22Rv1 (cell line): ENCODE measurements at regions not wholly inside any gene's neighbourhood (a gene's known extent, or its start where the extent isn't known, plus 50 kb on each side); places are given as distances from the start of the nearest gene placed in this dataset.

ENCODE experiments used
- ZFX ChIP-seq: fragments of 450-650 bp; IDR thresholded peaks from 2 replicates; pipeline ENCODE4 v1.6.1; 2017; ENCODE audit warnings: antibody characterized with exemption, borderline replicate concordance
- TF ChIP-seq, protein P1 (sequence below): fragments of 450-650 bp; IDR thresholded peaks from 2 replicates; pipeline ENCODE4 v1.5.1; 2017; ENCODE audit warnings: mild to moderate bottlenecking

DNA sequence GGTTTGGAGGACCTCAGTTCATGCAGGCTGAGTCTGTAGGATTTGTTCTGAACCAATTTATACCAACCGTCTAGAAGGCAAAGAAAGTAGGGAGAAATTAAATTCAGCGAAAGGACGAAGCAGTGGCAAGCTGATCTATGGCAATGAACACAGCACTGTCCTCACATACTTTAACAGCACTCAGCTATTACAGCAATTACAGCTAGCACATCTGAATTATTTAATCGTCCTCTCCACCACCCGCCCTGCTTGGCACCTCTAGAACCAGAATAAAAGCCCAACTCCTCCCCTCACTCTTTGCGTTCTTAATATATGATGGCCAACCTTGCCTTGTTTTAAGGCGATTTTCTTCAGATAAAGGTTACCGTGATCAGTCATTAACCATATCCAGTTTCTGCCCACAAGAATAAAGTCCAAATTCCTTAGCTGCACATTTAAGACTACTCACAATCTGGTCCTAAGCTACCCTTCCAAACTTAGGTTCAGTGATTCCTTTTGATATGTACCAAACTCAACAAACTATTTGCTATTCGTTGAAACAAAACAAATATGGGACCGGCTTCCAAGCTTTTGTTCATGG, 169.4 kb upstream of the ESRRG start:
- TF ChIP-seq, protein P1, sequence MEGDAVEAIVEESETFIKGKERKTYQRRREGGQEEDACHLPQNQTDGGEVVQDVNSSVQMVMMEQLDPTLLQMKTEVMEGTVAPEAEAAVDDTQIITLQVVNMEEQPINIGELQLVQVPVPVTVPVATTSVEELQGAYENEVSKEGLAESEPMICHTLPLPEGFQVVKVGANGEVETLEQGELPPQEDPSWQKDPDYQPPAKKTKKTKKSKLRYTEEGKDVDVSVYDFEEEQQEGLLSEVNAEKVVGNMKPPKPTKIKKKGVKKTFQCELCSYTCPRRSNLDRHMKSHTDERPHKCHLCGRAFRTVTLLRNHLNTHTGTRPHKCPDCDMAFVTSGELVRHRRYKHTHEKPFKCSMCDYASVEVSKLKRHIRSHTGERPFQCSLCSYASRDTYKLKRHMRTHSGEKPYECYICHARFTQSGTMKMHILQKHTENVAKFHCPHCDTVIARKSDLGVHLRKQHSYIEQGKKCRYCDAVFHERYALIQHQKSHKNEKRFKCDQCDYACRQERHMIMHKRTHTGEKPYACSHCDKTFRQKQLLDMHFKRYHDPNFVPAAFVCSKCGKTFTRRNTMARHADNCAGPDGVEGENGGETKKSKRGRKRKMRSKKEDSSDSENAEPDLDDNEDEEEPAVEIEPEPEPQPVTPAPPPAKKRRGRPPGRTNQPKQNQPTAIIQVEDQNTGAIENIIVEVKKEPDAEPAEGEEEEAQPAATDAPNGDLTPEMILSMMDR = no peak
- no peak for TF ChIP-seq ZFX
